HUES48 (cell line): ENCODE measurements at regions not wholly inside any gene's neighbourhood (a gene's known extent, or its start where the extent isn't known, plus 50 kb on each side); places are given as distances from the start of the nearest gene placed in this dataset.
"Not testable (repeated sequence)": the region's sequence is repeated elsewhere in the genome, so short reads cannot be mapped to it uniquely, and the experiment has no call there.

Experiments
- H3K27ac ChIP-seq: one replicate; pipeline ENCODE4 v1.7.0; 2013; ENCODE audit warnings: low read depth, low read length, inconsistent platforms
- H3K27me3 ChIP-seq: 2 replicates; pipeline ENCODE4 v1.6.1; 2013; ENCODE audit warnings: mild to moderate bottlenecking, low read length; ENCODE audit not compliant: control insufficient read depth, insufficient read depth
- H3K36me3 ChIP-seq: 2 replicates; pipeline ENCODE4 v1.6.1; 2013; ENCODE audit warnings: low read length; ENCODE audit not compliant: control insufficient read depth, insufficient read depth
- H3K4me1 ChIP-seq: 2 replicates; pipeline ENCODE4 v1.6.1; 2013; ENCODE audit warnings: mild to moderate bottlenecking, low read length; ENCODE audit not compliant: control insufficient read depth, insufficient read depth
- H3K4me3 ChIP-seq: 2 replicates; pipeline ENCODE4 v1.5.1; 2013; ENCODE audit warnings: mild to moderate bottlenecking, low read depth, low read length
- H3K9ac ChIP-seq: 2 replicates; pipeline ENCODE4 v1.6.1; 2013; ENCODE audit warnings: mild to moderate bottlenecking, low read depth, low read length, moderate library complexity
- H3K9me3 ChIP-seq: 2 replicates; pipeline ENCODE4 v1.6.1; 2013; ENCODE audit warnings: low read length; ENCODE audit not compliant: control insufficient read depth, insufficient read depth

GRCh38 chr4:81792521-81792920, 320.8 kb upstream of the RASGEF1B start:
- Histone ChIP-seq H3K4me3 (no peak overlapping the region), H3K27me3 (no peaks in the 10 kb centered on the region), H3K36me3 (no peaks in the 10 kb centered on the region), H3K4me1 (no peaks in the 10 kb centered on the region), H3K9me3 (no peaks in the 10 kb centered on the region), H3K9ac (no peak overlapping the region), H3K27ac (no peak overlapping the region)

- no peaks in the 10 kb centered on the region for H3K36me3 ChIP-seq
- H3K9ac ChIP-seq: no peak overlapping the region
- no peaks in the 10 kb centered on the region for H3K9me3 ChIP-seq
- no peak overlapping the region for H3K4me3 ChIP-seq
- H3K4me1 ChIP-seq: no peaks in the 10 kb centered on the region
- H3K27me3 ChIP-seq: no peaks in the 10 kb centered on the region
- no peak overlapping the region for H3K27ac ChIP-seq
Measured at GRCh38 chr4:81790477-81790876, 318.8 kb upstream of the RASGEF1B start.

- Histone ChIP-seq H3K36me3 (no peaks in the 10 kb centered on the region), H3K27ac (no peak overlapping the region), H3K27me3 (no peaks in the 10 kb centered on the region), H3K4me3 (no peak overlapping the region), H3K9me3 (no peaks in the 10 kb centered on the region), H3K9ac (no peak overlapping the region), H3K4me1 (no peaks in the 10 kb centered on the region)
Measured at GRCh38 chr4:81789741-81790399, 318.2 kb upstream of the RASGEF1B start.

GRCh38 chr4:81789158-81789557, 317.5 kb upstream of the RASGEF1B start:
- Histone ChIP-seq H3K4me3 (no peak overlapping the region), H3K36me3 (no peaks in the 10 kb centered on the region), H3K9ac (no peak overlapping the region), H3K27me3 (no peaks in the 10 kb centered on the region), H3K9me3 (no peaks in the 10 kb centered on the region), H3K4me1 (no peaks in the 10 kb centered on the region), H3K27ac (no peak overlapping the region)

- no peaks in the 10 kb centered on the region for H3K9me3 ChIP-seq
- no peaks in the 10 kb centered on the region for H3K27me3 ChIP-seq
- no peaks in the 10 kb centered on the region for H3K36me3 ChIP-seq
- H3K4me1 ChIP-seq: no peaks in the 10 kb centered on the region
- H3K9ac ChIP-seq: no peak overlapping the region
- no peak overlapping the region for H3K27ac ChIP-seq
- H3K4me3 ChIP-seq: no peak overlapping the region
Measured at GRCh38 chr4:81786766-81787165, 315.1 kb upstream of the RASGEF1B start.

GRCh38 chr4:81786063-81786763, 314.5 kb upstream of the RASGEF1B start:
- Histone ChIP-seq H3K36me3 (no peaks in the 10 kb centered on the region), H3K9me3 (no peaks in the 10 kb centered on the region), H3K4me1 (no peaks in the 10 kb centered on the region), H3K27ac (no peak overlapping the region), H3K9ac (no peak overlapping the region), H3K27me3 (no peaks in the 10 kb centered on the region), H3K4me3 (no peak overlapping the region)

GRCh38 chr4:81785338-81785737, 313.6 kb upstream of the RASGEF1B start:
- Histone ChIP-seq H3K4me3 (no peak overlapping the region), H3K9ac (no peak overlapping the region), H3K9me3 (no peaks in the 10 kb centered on the region), H3K27me3 (no peaks in the 10 kb centered on the region), H3K27ac (no peak overlapping the region), H3K4me1 (no peaks in the 10 kb centered on the region), H3K36me3 (no peaks in the 10 kb centered on the region)

GRCh38 chr4:81783558-81783957, 311.9 kb upstream of the RASGEF1B start:
- Histone ChIP-seq H3K27ac (no peak overlapping the region), H3K9me3 (no peaks in the 10 kb centered on the region), H3K4me1 (no peaks in the 10 kb centered on the region), H3K4me3 (no peak overlapping the region), H3K9ac (no peak overlapping the region), H3K27me3 (no peaks in the 10 kb centered on the region), H3K36me3 (no peaks in the 10 kb centered on the region)

GRCh38 chr4:81781799-81782198, 310.1 kb upstream of the RASGEF1B start:
- no peak overlapping the region for H3K27ac ChIP-seq
- no peaks in the 10 kb centered on the region for H3K9me3 ChIP-seq
- no peaks in the 10 kb centered on the region for H3K4me1 ChIP-seq
- H3K36me3 ChIP-seq: no peaks in the 10 kb centered on the region
- no peak overlapping the region for H3K9ac ChIP-seq
- H3K27me3 ChIP-seq: no peaks in the 10 kb centered on the region
- no peak overlapping the region for H3K4me3 ChIP-seq

GRCh38 chr4:81777718-81778117, 306.0 kb upstream of the RASGEF1B start:
- not testable (repeated sequence) for H3K27ac ChIP-seq, H3K36me3 ChIP-seq, H3K9ac ChIP-seq, H3K4me3 ChIP-seq, H3K27me3 ChIP-seq, H3K9me3 ChIP-seq, H3K4me1 ChIP-seq

- H3K36me3 ChIP-seq: no peaks in the 10 kb centered on the region
- H3K4me1 ChIP-seq: no peaks in the 10 kb centered on the region
- H3K9me3 ChIP-seq: no peaks in the 10 kb centered on the region
- no peak overlapping the region for H3K4me3 ChIP-seq
- H3K27ac ChIP-seq: no peak overlapping the region
- no peak overlapping the region for H3K9ac ChIP-seq
- no peaks in the 10 kb centered on the region for H3K27me3 ChIP-seq
Measured at GRCh38 chr4:81776794-81777193, 305.1 kb upstream of the RASGEF1B start.
